Upper lobe of left lung (tissue), 6 donors: ENCODE measurements at regions not wholly inside any gene's neighbourhood (a gene's known extent, or its start where the extent isn't known, plus 50 kb on each side); places are given as distances from the start of the nearest gene placed in this dataset.
"Not testable (repeated sequence)": the region's sequence is repeated elsewhere in the genome, so short reads cannot be mapped to it uniquely, and the experiment has no call there.

Experiments used
- ATAC-seq, 2 donors: fragments of 200-7000 bp; cut with Tn5 transposase; one replicate each; pipeline ENCODE4 v1.9.1; 2022; ENCODE audit warnings: mild to moderate bottlenecking in 2 of 2, moderate library complexity in 2 of 2; ENCODE audit not compliant: low FRiP score in 2 of 2
- DNase-seq, 2 donors: peaks; one replicate each; pipeline ENCODE4 v3.0.0-alpha.2; 2019 to 2020
- H3K27ac ChIP-seq, 4 donors: fragments of 200-600 bp; sonication (generic); one replicate each; pipeline ENCODE4 v1.5.1; 2016 to 2019
- H3K27me3 ChIP-seq, 4 donors: fragments of 200-600 bp; sonication (generic); one replicate each; pipeline ENCODE4 v1.5.1; 2017 to 2019
- H3K36me3 ChIP-seq, 4 donors: fragments of 200-600 bp; sonication (generic); one replicate each; pipeline ENCODE4 v1.5.1; 2016 to 2019
- H3K4me1 ChIP-seq, 4 donors: fragments of 200-600 bp; sonication (generic); one replicate each; pipeline ENCODE4 v1.5.1; 2018 to 2019
- H3K4me3 ChIP-seq, 4 donors: fragments of 200-600 bp; sonication (generic); one replicate each; pipeline ENCODE4 v1.5.1; 2017 to 2019; ENCODE audit warnings: mild to moderate bottlenecking in 2 of 4, moderate library complexity in 1 of 4
- H3K9me3 ChIP-seq, 4 donors: fragments of 200-600 bp; sonication (generic); one replicate each; pipeline ENCODE4 v1.5.1; 2018 to 2019
- CTCF ChIP-seq, 6 experiments: fragments of 450-650 bp in 4 of 6; fragments of 200-600 bp in 2 of 6; sonication (generic) in 2 of 6; IDR thresholded peaks; one replicate each; pipeline ENCODE4 v1.5.1; 2016 to 2019; ENCODE audit warnings: antibody characterized with exemption in 6 of 6
- EP300 ChIP-seq, 4 donors: sonication (generic); formaldehyde crosslinking; IDR thresholded peaks; one replicate each; pipeline ENCODE4 v1.5.1; 2017; ENCODE audit warnings: antibody characterized with exemption in 4 of 4, control low read depth in 2 of 4
- POLR2A ChIP-seq, 4 donors: fragments of 450-650 bp; IDR thresholded peaks; one replicate each; pipeline ENCODE4 v1.5.1; 2016 to 2017; ENCODE audit warnings: antibody characterized with exemption in 4 of 4, mild to moderate bottlenecking in 2 of 4
- POLR2AphosphoS5 ChIP-seq, 2 donors: sonication (generic); formaldehyde crosslinking; IDR thresholded peaks; one replicate each; pipeline ENCODE4 v1.5.1; 2017; ENCODE audit warnings: antibody characterized with exemption in 2 of 2
- WGBS, 2 donors: methylation state at CpG; one replicate each; pipeline ENCODE4 v1.1.5; 2017 to 2018; 5-methylcytosine and 5-hydroxymethylcytosine counted together
- donor health status: DM: no; HTN: no; CAD: no; lungs with moderate emphysema.
- donor health status: DM: no; HTN: yes; CAD: no; lungs with severe emphysema.

DNA sequence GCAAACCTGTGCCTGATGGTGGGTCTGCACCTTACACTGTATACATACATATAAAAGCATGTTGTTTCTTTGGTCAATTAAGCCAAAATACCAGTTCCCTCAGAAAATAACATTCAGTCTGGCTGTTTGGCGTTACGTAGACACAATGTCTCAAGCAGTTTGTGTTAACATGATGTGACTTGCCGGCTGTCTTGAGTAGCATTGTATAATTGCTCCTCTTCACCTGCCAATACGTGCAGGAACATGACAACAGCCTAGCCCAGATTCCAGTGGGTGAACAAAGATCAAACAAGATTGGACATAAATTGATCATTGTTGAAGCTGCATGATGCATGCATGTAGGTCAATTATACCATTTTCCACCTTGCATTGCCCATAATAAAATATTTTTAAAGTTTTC lies 102.3 kb downstream of the F11 start:
- 74 to 85% methylated on average over 4 of the region's 4 CpGs for WGBS, 2 donors
- Histone ChIP-seq H3K9me3 (peaks cover 0 to 19% (median 14%) of the 10 kb centered on the region in 4 donors), H3K4me3 (no peak overlapping the region), H3K4me1 (no peaks in the 10 kb centered on the region), H3K36me3 (no peaks in the 10 kb centered on the region), H3K27me3 (no peaks in the 10 kb centered on the region), H3K27ac (no peak overlapping the region)
- no peak for TF ChIP-seq POLR2A (IDR thresholded peaks at IDR 0.05)
- TF ChIP-seq EP300 (IDR thresholded peaks at IDR 0.05), result no peak
- ATAC-seq, result no peak
- no peak for DNase-seq

- TF ChIP-seq CTCF (IDR thresholded peaks at IDR 0.05) (no peak), POLR2AphosphoS5 (IDR thresholded peaks at IDR 0.05) (no peak), EP300 (IDR thresholded peaks at IDR 0.05) (no peak), POLR2A (IDR thresholded peaks at IDR 0.05) (no peak)
Observed at GRCh38 chr4:186366326-186366725, 100.3 kb downstream of the F11 start.

GRCh38 chr4:186363038-186363437 lies 97.0 kb downstream of the F11 start:
- H3K4me3 ChIP-seq, H3K4me1 ChIP-seq, DNase-seq, H3K27ac ChIP-seq, ATAC-seq, H3K36me3 ChIP-seq, H3K27me3 ChIP-seq: not testable (repeated sequence)
- H3K9me3 ChIP-seq, result peaks cover 0 to 28% (median 21%) of the 10 kb centered on the region in 4 donors
- 89 to 90% methylated on average over 6 of the region's 6 CpGs for WGBS, 2 donors

More at GRCh38 chr4:186366326-186366725, 100.3 kb downstream of the F11 start:
- no peaks in the 10 kb centered on the region for H3K4me1 ChIP-seq
- ATAC-seq (no peak), DNase-seq (no peak)
- WGBS, 2 donors, result 90 to 91% methylated on average over 5 of the region's 5 CpGs
- no peak overlapping the region for H3K4me3 ChIP-seq
- no peaks in the 10 kb centered on the region for H3K27me3 ChIP-seq
- H3K36me3 ChIP-seq, result no peaks in the 10 kb centered on the region
- H3K27ac ChIP-seq, result no peak overlapping the region
- peaks cover 0 to 28% (median 21%) of the 10 kb centered on the region in 4 donors for H3K9me3 ChIP-seq

GRCh38 chr4:186360551-186360950 lies 94.6 kb downstream of the F11 start:
- DNase-seq, result no peak
- WGBS, 2 donors, result 82 to 90% methylated on average over 4 of the region's 4 CpGs
- Histone ChIP-seq H3K9me3 (peaks cover 0 to 28% (median 21%) of the 10 kb centered on the region in 4 donors), H3K4me3 (no peak overlapping the region), H3K4me1 (no peaks in the 10 kb centered on the region), H3K27me3 (no peaks in the 10 kb centered on the region), H3K27ac (no peak overlapping the region), H3K36me3 (no peaks in the 10 kb centered on the region)
- TF ChIP-seq POLR2A (IDR thresholded peaks at IDR 0.05) (no peak), CTCF (IDR thresholded peaks at IDR 0.05) (no peak), EP300 (IDR thresholded peaks at IDR 0.05) (no peak), POLR2AphosphoS5 (IDR thresholded peaks at IDR 0.05) (no peak)
- no peak for ATAC-seq

DNA sequence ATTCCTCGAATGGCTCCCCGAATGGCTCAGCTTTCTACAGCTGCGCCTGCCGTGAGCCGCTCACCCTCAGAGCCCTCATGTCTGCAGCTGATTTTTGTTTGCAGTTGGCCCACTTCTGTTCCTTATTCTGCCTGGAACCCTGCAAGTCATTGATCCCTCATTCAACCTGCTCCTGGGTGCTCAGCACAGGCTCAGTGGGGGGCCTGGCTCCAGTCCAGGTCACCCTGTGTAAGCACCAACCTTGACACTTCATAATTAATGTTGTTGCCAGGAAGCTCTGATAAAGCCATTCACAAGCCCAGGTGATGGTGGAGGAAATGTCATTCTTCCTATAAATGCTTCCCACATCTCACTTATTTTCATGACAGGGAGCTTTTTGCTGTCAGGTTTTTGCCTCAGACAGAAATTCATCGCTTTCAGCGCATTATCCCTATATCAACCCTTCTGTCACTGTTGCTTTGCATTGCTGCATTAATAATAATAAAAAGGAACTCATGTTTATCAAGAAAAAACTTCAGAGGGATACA lies 85.7 kb downstream of the F11 start:
- no peak for TF ChIP-seq POLR2AphosphoS5 (IDR thresholded peaks at IDR 0.05)
- TF ChIP-seq POLR2A (IDR thresholded peaks at IDR 0.05), result no peak
- TF ChIP-seq EP300 (IDR thresholded peaks at IDR 0.05), result no peak
- TF ChIP-seq CTCF (IDR thresholded peaks at IDR 0.05), result no peak
- Histone ChIP-seq H3K27me3 (no peaks in the 10 kb centered on the region), H3K9me3 (no peaks in the 10 kb centered on the region), H3K36me3 (no peaks in the 10 kb centered on the region), H3K4me3 (no peak overlapping the region), H3K27ac (no peak overlapping the region), H3K4me1 (no peaks in the 10 kb centered on the region)
- 85 to 91% methylated on average over 7 of the region's 7 CpGs for WGBS, 2 donors
- DNase-seq, result no peak
- ATAC-seq, result no peak

- Histone ChIP-seq H3K27me3 (no peaks in the 10 kb centered on the region), H3K36me3 (no peaks in the 10 kb centered on the region), H3K4me1 (no peaks in the 10 kb centered on the region), H3K9me3 (no peaks in the 10 kb centered on the region), H3K27ac (no peak overlapping the region), H3K4me3 (no peak overlapping the region)
- no peak for ATAC-seq
- no peak for DNase-seq
- WGBS, 2 donors, result 78 to 81% methylated on average over 10 of the region's 10 CpGs
- TF ChIP-seq POLR2AphosphoS5 (IDR thresholded peaks at IDR 0.05), result no peak
- no peak for TF ChIP-seq CTCF (IDR thresholded peaks at IDR 0.05)
- no peak for TF ChIP-seq EP300 (IDR thresholded peaks at IDR 0.05)
Observed at GRCh38 chr4:186348433-186348832, 82.4 kb downstream of the F11 start.
